Large intestine (tissue), 3 donors: ENCODE measurements at regions not wholly inside any gene's neighbourhood (a gene's known extent, or its start where the extent isn't known, plus 50 kb on each side); places are given as distances from the start of the nearest gene placed in this dataset.
"Not testable (repeated sequence)": the region's sequence is repeated elsewhere in the genome, so short reads cannot be mapped to it uniquely, and the experiment has no call there.

Experiments
- DNase-seq, 2 donors: peaks; one replicate each; pipeline versions ENCODE4 v3.0.0 to v3.0.0-alpha.2; 2013
- H3K27ac ChIP-seq: one replicate; pipeline ENCODE4 v1.5.1; 2013; ENCODE audit warnings: low read length
- H3K27me3 ChIP-seq: 2 replicates; pipeline ENCODE4 v1.6.1; 2013; ENCODE audit warnings: low read length; ENCODE audit not compliant: control insufficient read depth, insufficient read depth
- H3K36me3 ChIP-seq: 2 replicates; pipeline ENCODE4 v1.6.1; 2013; ENCODE audit warnings: low read length; ENCODE audit not compliant: control insufficient read depth, insufficient read depth
- H3K4me1 ChIP-seq: one replicate; pipeline ENCODE4 v1.6.1; 2013; ENCODE audit warnings: low read length; ENCODE audit not compliant: control insufficient read depth, insufficient read depth
- H3K4me3 ChIP-seq: one replicate; pipeline ENCODE4 v1.5.1; 2013; ENCODE audit warnings: low read length
- H3K9me3 ChIP-seq: one replicate; pipeline ENCODE4 v1.6.1; 2013; ENCODE audit warnings: mild to moderate bottlenecking, low read depth, low read length, moderate library complexity; ENCODE audit not compliant: control insufficient read depth
- WGBS: methylation state at CpG from one replicate; pipeline ENCODE4 v1.1.5; 2013; ENCODE audit warnings: low lambda C conversion rate; ENCODE audit not compliant: insufficient coverage; 5-methylcytosine and 5-hydroxymethylcytosine counted together

DNA sequence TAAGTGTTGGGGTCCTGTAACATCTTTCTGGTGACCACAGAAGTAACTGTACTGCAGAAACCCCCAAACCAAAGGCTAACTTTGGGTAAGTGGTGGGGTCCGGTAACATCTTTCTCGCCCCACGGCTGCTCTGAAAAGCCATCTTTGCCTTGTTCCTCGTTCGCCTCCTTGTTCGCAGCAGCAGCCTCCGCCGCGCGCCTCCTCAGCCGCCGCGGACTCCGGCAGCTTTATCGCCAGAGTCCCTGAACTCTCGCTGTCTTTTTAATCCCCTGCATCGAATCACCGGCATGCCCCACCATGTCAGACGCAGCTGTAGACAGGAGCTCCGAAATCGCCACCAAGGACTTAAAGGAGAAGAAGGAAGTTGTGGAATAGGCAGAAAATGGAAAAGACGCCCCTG is 316.8 kb downstream of the TUSC7 start:
- Histone ChIP-seq H3K36me3 (no peaks in the 10 kb centered on the region), H3K27ac (no peak overlapping the region), H3K9me3 (peaks cover 6% of the 10 kb centered on the region), H3K4me1 (no peaks in the 10 kb centered on the region), H3K4me3 (no peak overlapping the region), H3K27me3 (no peaks in the 10 kb centered on the region)
- DNase-seq, result no peak
- 100% methylated on average over 4 of the region's 22 CpGs for WGBS

DNA sequence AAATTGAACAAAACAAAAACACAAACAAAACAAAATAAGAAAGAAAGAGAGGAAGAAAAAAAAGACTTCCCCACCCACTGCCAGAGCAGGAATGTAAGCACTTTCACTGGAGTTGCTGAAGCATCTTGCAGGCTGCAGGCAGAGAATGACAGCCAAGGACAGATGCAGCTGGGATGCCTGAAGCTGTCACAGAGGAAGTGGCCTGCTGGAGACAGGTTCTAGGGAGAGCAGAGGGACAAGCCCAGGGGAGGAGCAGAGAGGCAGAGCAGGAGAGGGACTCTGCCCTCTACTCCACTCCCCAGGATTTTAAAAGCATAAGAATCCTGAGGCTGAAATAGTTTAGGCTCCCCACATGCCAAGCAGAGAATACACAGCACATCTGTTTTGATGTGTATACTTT is 326.2 kb downstream of the TUSC7 start:
- H3K4me1 ChIP-seq, result peaks cover 15% of the 10 kb centered on the region
- H3K36me3 ChIP-seq, result no peaks in the 10 kb centered on the region
- peak; percentile 16 to 60 for DNase-seq
- H3K27me3 ChIP-seq, result no peaks in the 10 kb centered on the region
- no peak overlapping the region for H3K4me3 ChIP-seq
- H3K27ac ChIP-seq, result peak overlapping the region; percentile 35
- H3K9me3 ChIP-seq, result no peaks in the 10 kb centered on the region

DNA sequence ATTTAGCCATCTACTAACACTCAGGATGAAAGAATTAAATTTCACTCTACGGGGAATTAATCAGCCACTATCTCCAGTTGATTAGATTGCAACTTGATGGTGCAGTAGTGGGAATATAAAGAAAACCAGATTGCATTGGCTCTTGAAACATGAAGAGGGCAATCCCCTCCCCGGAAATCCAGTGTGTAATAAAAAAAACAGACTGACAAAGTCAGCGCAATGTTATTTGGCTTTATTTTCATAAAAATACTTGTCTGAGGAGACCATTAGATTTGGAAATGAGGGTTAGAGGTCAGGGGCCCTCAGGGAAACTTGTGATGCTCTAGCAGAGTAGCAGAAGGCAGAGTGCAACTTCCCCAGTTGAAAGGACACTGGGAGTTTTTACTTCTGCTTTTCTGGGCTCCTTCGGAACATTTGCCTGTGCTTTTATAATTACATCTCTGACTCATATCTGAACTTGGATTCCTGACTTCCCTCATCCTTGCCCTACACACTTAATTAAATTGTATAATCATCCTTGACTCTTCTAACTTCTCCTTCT is 326.8 kb downstream of the TUSC7 start:
- no peaks in the 10 kb centered on the region for H3K9me3 ChIP-seq
- H3K36me3 ChIP-seq, result no peaks in the 10 kb centered on the region
- 0% methylated on average over 1 of the region's 4 CpGs for WGBS
- H3K27ac ChIP-seq, result peak overlapping the region; percentile 35
- H3K4me3 ChIP-seq, result no peak overlapping the region
- H3K27me3 ChIP-seq, result no peaks in the 10 kb centered on the region
- DNase-seq, result peak; percentile 40 to 78
- peaks cover 15% of the 10 kb centered on the region for H3K4me1 ChIP-seq

DNA sequence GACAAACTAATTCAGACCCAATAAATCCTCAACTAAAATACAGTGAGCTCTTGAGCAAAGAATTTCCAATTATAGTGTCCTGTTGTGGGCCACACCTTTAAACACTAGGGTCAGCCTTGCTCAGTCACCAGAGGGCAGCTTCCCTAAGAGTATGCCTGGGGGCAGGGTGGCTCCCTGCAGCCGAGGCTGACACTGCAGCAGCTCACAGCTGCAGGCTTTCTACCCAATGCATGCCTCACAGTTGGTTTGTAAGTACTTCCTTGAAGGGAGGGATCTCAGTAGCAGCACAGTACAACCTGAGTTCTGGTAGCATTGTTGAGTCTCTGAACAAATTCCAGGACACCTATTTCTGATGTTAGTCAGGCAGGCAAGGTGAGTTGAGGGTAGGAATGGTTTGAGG is 335.6 kb downstream of the TUSC7 start:
- H3K27me3 ChIP-seq, result no peaks in the 10 kb centered on the region

DNA sequence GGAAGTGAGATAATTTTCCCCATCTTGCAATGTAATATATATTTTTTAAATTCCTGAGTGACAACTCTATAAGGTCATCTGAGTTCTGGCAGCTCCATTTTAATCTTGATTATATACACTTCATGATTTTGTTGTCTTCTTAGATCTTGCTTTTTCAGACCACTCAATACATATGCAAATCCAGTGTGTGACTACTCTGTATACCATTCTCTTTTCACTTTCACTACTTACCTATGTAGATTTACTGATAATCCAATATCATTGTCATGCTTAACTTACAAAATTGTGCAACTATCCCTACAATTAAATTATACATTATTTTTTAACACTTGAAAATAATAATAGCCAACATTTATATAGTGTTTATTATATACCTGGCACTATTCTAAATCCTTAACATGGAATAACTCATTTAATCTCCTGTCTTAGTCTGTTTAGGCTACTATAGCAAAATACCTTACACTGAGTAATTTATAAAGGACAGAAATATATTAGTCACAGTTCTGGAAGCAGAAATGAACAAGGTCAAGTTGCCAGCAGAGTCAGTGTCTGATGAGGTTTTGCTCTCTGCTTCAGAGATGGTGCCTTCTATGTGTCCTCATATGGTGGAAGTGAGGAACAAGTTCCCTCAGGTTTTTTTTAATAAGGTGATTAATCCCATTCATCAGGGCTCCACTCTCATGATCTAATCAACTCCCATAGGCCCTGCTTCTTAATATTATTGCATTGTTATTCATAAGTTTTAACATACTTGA is 338.5 kb downstream of the TUSC7 start:
- Histone ChIP-seq H3K27ac (no peak overlapping the region), H3K36me3 (no peaks in the 10 kb centered on the region), H3K4me3 (no peak overlapping the region), H3K9me3 (peaks cover 8% of the 10 kb centered on the region), H3K4me1 (no peaks in the 10 kb centered on the region), H3K27me3 (no peaks in the 10 kb centered on the region)
- no peak for DNase-seq

More for the DNA sequence above, 335.6 kb downstream of the TUSC7 start:
- Histone ChIP-seq H3K27ac (no peak overlapping the region), H3K4me3 (no peak overlapping the region), H3K4me1 (no peaks in the 10 kb centered on the region), H3K9me3 (peaks cover 5% of the 10 kb centered on the region), H3K36me3 (no peaks in the 10 kb centered on the region)
- peak; percentile 19 to 34 for DNase-seq
- WGBS, result no CpG with 5 or more reads among the region's 1 CpG

DNA sequence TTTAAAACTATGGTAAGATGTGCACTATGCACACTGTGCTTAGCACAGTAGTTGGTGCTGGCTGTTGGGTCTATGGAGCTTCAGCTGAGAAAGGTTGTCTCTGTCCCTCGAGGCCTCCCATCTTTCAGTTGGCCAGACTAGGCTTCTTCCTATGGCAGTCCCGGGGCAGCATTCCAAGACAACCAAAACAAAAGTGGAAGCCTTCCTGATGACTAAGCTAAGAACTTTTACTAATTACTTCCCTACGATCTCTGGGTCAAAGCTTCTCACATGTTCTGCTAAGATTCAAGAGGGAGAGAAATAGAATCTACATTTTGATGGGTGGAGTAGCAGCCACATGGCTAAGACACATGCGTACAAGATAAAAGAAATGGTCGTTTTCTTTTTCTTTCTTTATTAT is 342.8 kb downstream of the TUSC7 start:
- 100% methylated on average over 1 of the region's 5 CpGs for WGBS
- Histone ChIP-seq H3K9me3 (peaks cover 8% of the 10 kb centered on the region), H3K36me3 (no peaks in the 10 kb centered on the region), H3K4me3 (no peak overlapping the region), H3K27ac (no peak overlapping the region), H3K27me3 (no peaks in the 10 kb centered on the region), H3K4me1 (no peaks in the 10 kb centered on the region)
- DNase-seq, result no peak

DNA sequence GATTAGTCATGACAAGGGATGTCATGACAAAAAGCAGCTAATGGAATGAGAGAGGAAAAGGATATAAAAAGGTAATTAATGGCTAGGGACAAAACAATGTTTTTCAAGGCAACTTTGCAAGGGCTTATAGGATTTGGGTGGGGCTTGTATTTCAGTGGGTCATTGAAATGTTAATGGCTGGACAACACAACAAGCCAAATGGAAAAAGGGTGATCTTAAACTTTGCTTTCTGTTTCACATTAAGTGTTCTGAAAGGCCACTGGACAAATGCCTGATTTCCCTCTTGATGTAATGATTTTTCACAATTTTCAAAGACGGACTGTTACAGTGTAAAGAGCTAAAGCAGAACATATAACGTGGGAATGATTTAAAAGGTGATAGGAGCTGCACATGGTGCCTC is 345.0 kb downstream of the TUSC7 start:
- Histone ChIP-seq H3K27me3 (no peaks in the 10 kb centered on the region), H3K9me3 (peaks cover 8% of the 10 kb centered on the region), H3K36me3 (no peaks in the 10 kb centered on the region), H3K27ac (no peak overlapping the region), H3K4me1 (no peaks in the 10 kb centered on the region), H3K4me3 (no peak overlapping the region)
- no peak for DNase-seq
- WGBS, result 100% methylated on average over 1 of the region's 2 CpGs

DNA sequence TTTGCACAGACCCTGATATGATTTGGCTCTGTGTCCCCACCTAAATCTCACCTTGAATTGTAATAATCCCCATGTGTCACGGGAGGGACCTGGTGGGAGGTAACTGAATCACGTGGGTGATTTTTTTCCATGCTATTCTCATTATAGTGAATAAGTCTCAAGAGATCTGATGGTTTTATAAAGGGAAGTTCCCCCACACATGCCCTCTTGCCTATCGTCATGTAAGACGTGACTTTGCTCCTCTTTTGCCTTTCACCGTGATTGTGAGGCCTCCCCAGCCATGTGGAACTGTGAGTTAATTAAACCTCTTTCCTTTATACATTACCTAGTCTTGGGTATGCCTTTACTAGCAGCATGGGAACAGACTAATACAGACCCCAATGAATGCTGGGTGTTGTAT is 347.4 kb downstream of the TUSC7 start:
- H3K27ac ChIP-seq, DNase-seq, H3K4me1 ChIP-seq, H3K4me3 ChIP-seq, H3K9me3 ChIP-seq, H3K36me3 ChIP-seq, H3K27me3 ChIP-seq: not testable (repeated sequence)
- no CpG with 5 or more reads among the region's 5 CpGs for WGBS

DNA sequence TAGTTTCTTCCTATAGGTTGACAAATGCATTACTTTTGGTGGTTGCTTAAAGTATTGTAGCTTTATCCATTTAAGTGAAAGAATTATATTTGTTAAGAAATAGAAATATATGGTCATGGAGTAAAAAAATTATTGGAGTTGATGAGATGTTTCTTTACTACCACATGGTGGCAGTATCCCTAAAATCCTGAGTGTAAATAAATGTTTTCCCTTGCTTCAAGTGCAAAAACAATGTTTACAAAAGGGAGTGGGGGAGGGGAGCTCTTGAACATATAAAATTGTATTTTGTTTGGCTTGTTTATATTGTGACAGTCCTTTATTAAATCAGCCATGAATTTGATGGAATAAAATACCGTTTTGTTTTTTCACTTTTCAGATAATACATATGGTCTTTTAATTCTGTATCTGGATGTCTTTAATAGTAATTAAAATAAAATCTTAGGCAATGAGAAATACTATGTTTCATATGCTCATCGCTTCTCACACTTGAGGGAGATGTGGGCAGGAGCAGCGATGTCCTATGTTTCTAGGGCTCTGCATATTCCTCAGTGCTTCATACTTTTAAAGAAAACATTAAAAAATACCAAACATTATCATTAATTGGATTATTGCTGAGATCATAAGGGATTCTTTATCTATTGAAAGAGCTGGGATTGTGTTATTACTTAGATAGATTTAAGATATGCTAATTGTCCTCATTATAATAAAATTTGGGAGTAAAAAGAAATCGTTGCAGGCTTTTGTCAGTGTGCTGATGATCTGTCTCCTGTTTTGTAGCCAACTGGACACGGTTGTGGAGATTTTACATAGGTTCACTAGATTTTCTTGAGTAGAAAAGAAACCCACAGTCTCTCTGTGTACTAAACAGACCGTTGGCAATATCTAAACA is 349.7 kb downstream of the TUSC7 start:
- WGBS, result 75% methylated on average over 2 of the region's 6 CpGs
- Histone ChIP-seq H3K4me1 (no peaks in the 10 kb centered on the region), H3K36me3 (no peaks in the 10 kb centered on the region), H3K27me3 (no peaks in the 10 kb centered on the region), H3K27ac (no peak overlapping the region), H3K9me3 (no peaks in the 10 kb centered on the region), H3K4me3 (no peak overlapping the region)
- peak in 1 of 2 donors; percentile 14 for DNase-seq

DNA sequence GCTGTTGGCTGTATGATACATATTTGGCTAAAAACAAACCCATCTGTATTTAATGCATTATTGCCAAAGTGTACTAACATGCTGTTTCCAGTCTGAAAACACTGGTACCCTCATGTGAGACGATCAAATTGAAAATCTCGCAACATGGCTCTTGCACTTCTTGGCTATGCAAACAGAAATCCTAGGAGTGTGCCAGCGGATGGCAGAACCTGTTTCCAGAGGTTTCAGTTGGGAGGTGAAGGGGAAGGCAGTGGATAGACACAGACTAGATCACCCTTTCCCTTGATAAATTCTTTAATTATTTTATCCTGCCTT is 350.3 kb downstream of the TUSC7 start:
- Histone ChIP-seq H3K9me3 (no peaks in the 10 kb centered on the region), H3K36me3 (no peaks in the 10 kb centered on the region), H3K27ac (no peak overlapping the region), H3K27me3 (no peaks in the 10 kb centered on the region), H3K4me1 (no peaks in the 10 kb centered on the region), H3K4me3 (no peak overlapping the region)
- WGBS, result no CpG with 5 or more reads among the region's 3 CpGs
- no peak for DNase-seq
